ENCODE measurements at regions not wholly inside any gene's neighbourhood (a gene's known extent, or its start where the extent isn't known, plus 50 kb on each side); places are given as distances from the start of the nearest gene placed in this dataset.

- Histone ChIP-seq H3K36me3 (ENCODE audit: control insufficient read depth in 2 of 2, insufficient read depth in 2 of 2, low read length in 1 of 2) (no peaks in the 10 kb centered on the region), H3K27me3 (replicated peaks in 1 of 2; ENCODE audit: control insufficient read depth in 2 of 2, insufficient read depth in 2 of 2, low read length in 1 of 2) (no peaks in the 10 kb centered on the region), H3K79me2 (ENCODE audit: control insufficient read depth, insufficient read depth, low read length) (no peaks in the 10 kb centered on the region; the same call in 1 of the 2 replicates), H3K4me2 (ENCODE audit: control insufficient read depth, insufficient read depth) (peak overlapping the region; percentile 25; the same call in 1 of the 2 replicates), H3K4me1 (ENCODE audit: control insufficient read depth, insufficient read depth, low read length) (peaks cover 15% of the 10 kb centered on the region; the same call in 1 of the 2 replicates), H2AFZ (ENCODE audit: control insufficient read depth, low read depth, low read length) (peak overlapping the region; percentile 68), H4K20me1 (ENCODE audit: control insufficient read depth, insufficient read depth) (no peaks in the 10 kb centered on the region), H3K27ac (ENCODE audit: control insufficient read depth, insufficient read depth) (peak overlapping the region; percentile 83), H3K9me3 (replicated peaks; ENCODE audit: control insufficient read depth, insufficient read depth, low read length) (no peaks in the 10 kb centered on the region; the same call in 2 of the 3 replicates), H3K9ac (ENCODE audit: control insufficient read depth, insufficient read depth, low read length) (no peak overlapping the region), H3K4me3 (no peak overlapping the region)
- in situ Hi-C loops (cut with MboI) (no loop called here), intact Hi-C loops (cut with micrococcal nuclease; ENCODE audit: unreplicated experiment) (loop anchor here (2.0 kb wide), 2 partner anchors 24 to 92 kb away; no protein-coding TSS in a partner anchor)
- FAIRE-seq = no peak
- DNase-seq (ENCODE audit: low read depth, low spot score) = no peak
- ATAC-seq = peak; percentile 50
- POLR2A ChIA-PET = interaction anchor here (0.7 to 3.0 kb wide), 7 partner anchors 9 to 399 kb away, joined by 3 to 22 read pairs (median 4); partner anchors contain the start of gene ATP2B1
- TF ChIP-seq CREB1 (IDR thresholded peaks at IDR 0.05; ENCODE audit: low read depth) (peak; percentile 79), RCOR1 (conservative IDR thresholded peaks at IDR 0.05; ENCODE audit: low read depth, low read length) (no peak), MAX (IDR thresholded peaks at IDR 0.05; ENCODE audit: low read depth, low read length) (0 out of 2 replicates have a peak, but pooled peaks have one; percentile 18), TCF12 (IDR thresholded peaks at IDR 0.05; ENCODE audit: low read depth, low read length) (no peak), NR2C1 (IDR thresholded peaks at IDR 0.05) (no peak), CREM (IDR thresholded peaks at IDR 0.05; ENCODE audit: low read depth) (peak; percentile 42; the same call in 1 of the 2 replicates), ATF7 (IDR thresholded peaks at IDR 0.05; ENCODE audit: low read depth) (peak; percentile 85)
- no TSS peak for BruUV-seq (replicated peaks)
- RAD21 ChIA-PET (ENCODE audit: unreplicated experiment) = interaction anchor here (0.7 to 4.4 kb wide), 16 partner anchors 9 to 407 kb away, joined by 3 to 47 read pairs (median 6); partner anchors contain the start of gene ATP2B1
- SMC1A ChIA-PET (ENCODE audit: uncharacterized antibody, unreplicated experiment) = interaction anchor here (0.6 to 7.9 kb wide), 26 partner anchors 9 to 408 kb away, joined by 3 to 154 read pairs (median 6); no protein-coding TSS in a partner anchor
- 7% methylated on average over 2 of the region's 2 CpGs for WGBS (ENCODE audit: insufficient coverage, insufficient replicate concordance, low lambda C conversion rate, missing lambda C conversion rate)
- CTCF ChIA-PET = interaction anchor here (0.6 to 2.9 kb wide), 10 partner anchors 9 to 343 kb away, joined by 3 to 19 read pairs (median 3); no protein-coding TSS in a partner anchor
Observed at GRCh38 chr12:89951050-89951693, 242.5 kb upstream of the ATP2B1 start.

Measured in GM12878 (cell line).